HL-60/S4 (cell line): ENCODE measurements at regions not wholly inside any gene's neighbourhood (a gene's known extent, or its start where the extent isn't known, plus 50 kb on each side); places are given as distances from the start of the nearest gene placed in this dataset.
"Not testable (repeated sequence)": the region's sequence is repeated elsewhere in the genome, so short reads cannot be mapped to it uniquely, and the experiment has no call there.

Experiments
- in situ Hi-C: fragments of 300-500 bp; cut with MboI; formaldehyde crosslinking; loops from 2 replicates; pipeline ENCODE4 v1.14.3; 2022; ENCODE audit warnings: low sequenced_read_pairs

- in situ Hi-C loops: no loop called here
Observed at GRCh38 chr18:73381016-73381698, 513.4 kb upstream of the NETO1 start.

DNA sequence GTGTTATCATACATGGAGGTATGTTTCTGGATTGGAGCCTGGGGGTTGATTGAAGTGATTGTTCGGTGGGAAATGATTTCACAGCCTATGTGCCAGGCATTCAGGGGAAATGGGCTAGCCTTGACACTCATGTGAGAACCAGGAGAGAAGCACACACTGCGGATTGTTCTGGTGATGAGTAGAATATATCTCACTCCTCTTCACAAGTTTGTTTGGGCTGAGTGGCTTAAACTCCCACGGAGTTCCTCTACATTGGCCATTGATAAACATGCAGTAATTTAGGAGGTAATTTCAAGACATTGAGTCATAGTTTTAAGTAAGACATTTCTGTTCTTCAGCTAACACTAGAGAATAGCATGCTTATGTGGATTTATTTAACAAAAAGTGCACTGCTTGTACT lies 498.9 kb upstream of the NETO1 start:
- in situ Hi-C loops: no loop called here

DNA sequence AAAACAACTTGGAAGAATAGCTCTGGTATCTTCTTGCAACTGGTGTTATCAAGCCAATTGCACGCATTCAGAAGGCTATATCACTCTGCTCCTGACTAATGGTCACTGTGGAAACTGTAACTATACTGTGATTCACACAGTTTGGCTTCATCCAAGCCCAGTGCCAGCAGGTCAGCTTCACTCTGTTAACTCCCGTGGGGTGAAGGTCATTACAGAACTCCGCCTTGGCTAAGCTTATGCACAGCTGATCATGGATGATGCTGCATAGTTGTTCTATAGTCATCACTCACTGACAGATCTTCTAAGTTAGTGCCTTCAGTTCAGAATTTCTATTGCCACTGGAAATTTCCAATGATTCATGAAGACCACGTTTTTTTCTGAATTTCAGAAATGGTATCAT lies 497.2 kb upstream of the NETO1 start:
- in situ Hi-C loops: no loop called here

DNA sequence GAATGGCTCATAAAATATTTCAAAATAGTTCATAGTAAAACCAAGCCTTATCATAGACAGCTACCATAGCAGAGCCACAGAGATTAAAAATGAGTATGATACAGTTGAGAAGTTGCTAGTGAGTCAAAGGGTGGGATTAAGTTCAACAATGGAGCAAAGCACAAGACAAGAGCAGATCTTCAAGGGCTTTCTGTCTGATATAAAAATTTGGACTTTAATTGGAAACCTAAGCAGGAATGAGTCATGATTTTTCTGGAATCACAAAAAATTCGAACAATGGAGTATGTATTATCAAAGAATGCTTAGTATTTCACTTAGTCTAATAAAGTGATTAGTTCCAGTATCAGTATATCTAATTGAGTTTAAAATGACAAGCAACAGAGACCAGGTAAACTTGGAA lies 487.3 kb upstream of the NETO1 start:
- in situ Hi-C loops: no loop called here

DNA sequence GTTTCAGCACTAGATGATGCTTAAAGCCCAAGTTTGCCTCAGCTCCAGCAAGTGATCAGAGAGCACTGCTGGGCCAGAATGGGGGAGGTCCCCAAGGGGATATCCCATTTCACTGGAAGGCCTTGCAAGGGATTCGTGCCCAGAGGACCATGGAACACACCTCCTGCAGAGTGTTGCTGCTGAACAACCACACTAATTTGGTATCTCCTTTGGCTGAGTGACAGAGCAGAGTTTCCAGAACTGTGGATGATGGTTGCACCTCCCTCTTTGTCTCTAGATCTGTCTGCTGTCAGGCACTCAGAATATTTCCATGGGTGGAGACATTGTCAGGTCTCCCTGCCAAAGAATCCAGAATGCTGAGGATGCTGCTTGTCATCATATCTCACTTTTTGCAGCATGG lies 484.8 kb upstream of the NETO1 start:
- in situ Hi-C loops: no loop called here

GRCh38 chr18:73340135-73340977 lies 472.6 kb upstream of the NETO1 start:
- in situ Hi-C loops: no loop called here

DNA sequence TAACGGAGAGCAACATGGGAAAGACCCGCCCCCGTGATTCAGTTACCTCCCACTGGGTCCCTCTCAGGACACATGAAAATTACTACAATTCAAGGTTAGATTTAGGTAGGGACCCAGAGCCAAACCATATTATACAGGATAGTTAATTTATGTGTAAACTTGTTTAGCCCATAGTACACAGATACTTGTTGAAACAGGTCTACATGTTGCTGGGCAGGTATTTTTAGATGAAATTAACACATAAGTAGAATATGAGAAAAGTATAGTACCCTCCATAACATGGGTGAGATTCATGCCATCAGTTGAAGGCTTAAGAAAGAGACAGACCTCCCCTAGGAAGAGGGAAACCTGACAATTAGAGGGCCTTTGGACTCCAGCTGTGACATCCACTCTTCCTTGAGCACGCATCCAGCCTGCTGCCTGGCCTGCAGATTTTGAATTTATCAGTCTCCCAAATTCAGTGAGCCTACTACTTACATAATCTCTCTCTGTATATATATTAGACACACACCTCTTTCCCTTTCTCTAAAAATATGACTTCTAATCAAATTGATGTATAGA lies 463.5 kb upstream of the NETO1 start:
- in situ Hi-C loops: no loop called here

DNA sequence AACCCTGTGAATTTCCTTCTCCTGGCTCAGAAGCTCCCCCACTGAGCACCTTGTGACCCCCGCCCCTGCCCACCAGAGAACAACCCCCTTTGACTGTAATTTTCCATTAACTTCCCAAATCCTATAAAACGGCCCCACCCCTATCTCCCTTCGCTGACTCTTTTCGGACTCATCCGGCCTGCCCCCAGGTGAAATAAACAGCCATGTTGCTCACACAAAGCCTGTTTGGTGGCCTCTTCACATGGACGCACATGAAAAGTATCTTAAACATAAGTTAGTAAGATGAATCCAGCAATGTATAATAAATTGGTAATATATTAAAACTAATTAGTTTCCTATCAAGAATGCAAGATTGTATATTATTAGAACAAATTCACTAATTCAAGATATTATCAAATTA lies 462.3 kb upstream of the NETO1 start:
- in situ Hi-C loops: not testable (repeated sequence)

DNA sequence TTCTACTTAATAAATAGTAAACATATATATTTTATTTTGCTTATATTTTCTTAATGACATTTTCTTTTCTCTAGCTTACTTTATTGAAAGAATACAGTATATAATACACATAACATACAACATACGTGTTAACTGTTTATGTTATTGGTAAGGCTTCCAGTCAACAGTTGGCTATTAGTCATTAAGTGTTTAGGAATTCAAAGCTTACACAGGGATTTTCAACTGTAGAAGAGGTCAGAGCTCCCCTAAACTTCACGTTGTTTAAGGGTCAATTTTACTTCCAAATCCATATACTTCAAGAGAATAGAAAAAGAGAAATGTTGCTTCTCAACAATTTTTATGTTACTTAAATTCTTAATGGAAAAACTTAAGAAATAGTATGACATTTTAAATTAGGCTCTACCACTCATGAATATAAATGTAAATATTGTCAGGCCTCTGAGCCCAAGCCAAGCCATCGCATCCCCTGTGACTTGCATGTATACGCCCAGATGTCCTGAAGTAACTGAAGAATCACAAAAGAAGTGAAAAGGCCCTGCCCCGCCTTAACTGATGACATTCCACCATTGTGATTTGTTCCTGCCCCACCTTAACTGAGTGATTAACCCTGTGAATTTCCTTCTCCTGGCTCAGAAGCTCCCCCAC lies 456.5 kb upstream of the NETO1 start:
- in situ Hi-C loops: not testable (repeated sequence)

- in situ Hi-C loops: no loop called here
Observed at GRCh38 chr18:73318739-73319479, 451.1 kb upstream of the NETO1 start.

- in situ Hi-C loops: no loop called here
Observed at GRCh38 chr18:73316513-73316912, 448.7 kb upstream of the NETO1 start.

DNA sequence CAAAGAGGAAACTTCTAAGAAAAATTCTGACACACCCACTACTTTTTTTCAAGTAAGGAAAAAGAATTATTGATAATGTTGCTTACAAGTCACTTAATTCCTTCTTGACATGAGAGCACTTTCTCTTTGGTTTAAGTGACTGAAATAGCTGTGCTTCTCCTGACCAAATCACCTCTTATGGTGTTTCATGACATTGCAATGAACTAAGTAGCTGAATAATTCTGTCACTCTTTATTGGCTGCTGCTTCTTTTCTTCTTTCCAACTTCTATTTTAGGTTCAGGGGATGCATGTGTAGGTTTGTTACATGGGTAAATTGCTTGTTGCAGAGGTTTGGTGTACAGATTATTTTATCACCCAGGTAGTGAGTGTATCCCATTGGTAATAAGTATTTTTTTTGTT lies 447.6 kb upstream of the NETO1 start:
- in situ Hi-C loops: no loop called here

GRCh38 chr18:73313476-73313875 lies 445.7 kb upstream of the NETO1 start:
- in situ Hi-C loops: no loop called here

DNA sequence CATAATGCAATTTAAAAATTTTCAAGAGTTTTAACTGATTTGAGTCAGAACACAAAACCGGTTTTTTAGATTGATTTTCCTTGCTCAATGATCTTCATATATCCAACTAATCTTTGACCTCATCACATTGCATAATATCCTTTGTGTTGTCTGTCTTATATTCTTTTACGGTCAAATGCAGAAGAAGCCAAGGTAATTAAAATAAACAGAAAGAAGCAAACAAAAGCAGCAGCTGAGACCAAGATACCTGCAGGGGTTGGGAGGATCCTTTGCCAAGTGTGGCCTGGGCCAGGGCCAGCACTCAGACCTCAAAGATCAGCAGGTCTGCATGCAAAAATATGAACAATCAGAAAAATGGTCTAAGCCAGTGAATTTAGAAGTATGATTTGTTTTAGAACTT lies 428.9 kb upstream of the NETO1 start:
- in situ Hi-C loops: no loop called here

GRCh38 chr18:73292156-73292555 lies 424.4 kb upstream of the NETO1 start:
- in situ Hi-C loops: no loop called here

DNA sequence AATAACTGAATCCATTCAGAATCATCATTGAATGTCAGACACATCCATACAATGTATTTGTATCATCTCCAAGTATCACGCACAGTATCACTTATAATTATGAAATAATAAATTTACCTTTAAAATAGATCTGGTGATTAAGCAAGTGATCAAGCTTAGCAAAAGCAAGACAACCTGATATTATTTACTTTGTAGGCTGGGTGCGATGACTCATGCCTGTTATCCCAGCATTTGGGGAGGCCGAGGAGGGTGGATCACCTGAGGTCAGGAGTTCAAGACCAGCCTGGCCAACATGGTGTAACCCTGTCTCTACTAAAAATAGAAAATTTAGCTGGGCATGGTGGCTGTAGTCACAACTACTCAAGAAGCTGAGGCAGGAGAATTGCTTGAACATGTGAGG lies 421.0 kb upstream of the NETO1 start:
- in situ Hi-C loops: no loop called here

- in situ Hi-C loops: no loop called here
Observed at GRCh38 chr18:73286584-73286983, 418.8 kb upstream of the NETO1 start.

GRCh38 chr18:73283788-73284187 lies 416.0 kb upstream of the NETO1 start:
- in situ Hi-C loops: no loop called here

DNA sequence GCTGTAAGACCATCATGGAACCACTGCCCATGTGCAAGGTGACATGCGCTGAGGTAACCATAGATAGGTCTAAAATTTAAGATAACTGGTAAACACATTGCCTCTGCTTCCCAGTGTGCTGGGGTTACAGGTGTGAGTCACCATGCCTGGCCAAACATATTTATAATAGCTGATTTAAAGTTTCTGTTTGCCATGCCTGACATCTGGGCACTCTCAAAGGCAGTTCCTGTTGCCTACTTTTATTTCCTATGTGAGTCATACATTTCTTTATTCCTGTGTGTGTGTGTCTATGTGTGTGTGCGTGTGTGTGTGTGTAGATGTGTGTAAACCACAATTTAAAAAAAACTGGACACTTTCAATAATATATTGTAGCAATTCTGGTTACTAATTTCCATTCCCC lies 415.2 kb upstream of the NETO1 start:
- in situ Hi-C loops: no loop called here

DNA sequence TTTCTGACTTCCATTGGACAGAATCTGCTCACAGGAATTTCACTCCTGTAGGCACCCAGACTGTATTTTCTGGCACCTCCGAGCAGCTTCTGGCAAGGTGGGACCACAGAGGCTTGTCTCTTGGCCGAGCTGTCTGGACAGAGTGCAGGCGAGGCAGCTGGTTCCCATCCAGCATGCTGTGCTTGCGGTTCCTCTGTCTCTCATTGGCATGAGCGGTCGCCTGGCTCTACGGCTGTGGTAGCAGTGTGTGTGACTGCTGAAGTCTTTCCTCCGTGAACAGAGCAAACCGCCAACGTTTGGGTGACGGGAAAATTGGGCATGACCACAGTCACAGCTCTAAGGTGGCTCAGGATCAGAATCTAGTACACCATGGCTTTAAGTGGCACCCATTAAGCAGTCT lies 411.7 kb upstream of the NETO1 start:
- in situ Hi-C loops: no loop called here
